BE2C (cell line): ENCODE measurements at regions not wholly inside any gene's neighbourhood (a gene's known extent, or its start where the extent isn't known, plus 50 kb on each side); places are given as distances from the start of the nearest gene placed in this dataset.

ENCODE experiments used
- DNase-seq: peaks from one replicate; pipeline ENCODE4 v3.0.0-alpha.2; 2020
- H3K27me3 ChIP-seq: fragments of 250-450 bp; sonication (Bioruptor Pico); 2 replicates; pipeline ENCODE4 v1.5.1; 2020; ENCODE audit warnings: mild to moderate bottlenecking
- H3K36me3 ChIP-seq: fragments of 250-450 bp; sonication (Bioruptor Pico); 2 replicates; pipeline ENCODE4 v1.5.1; 2020; ENCODE audit warnings: mild to moderate bottlenecking
- H3K4me1 ChIP-seq: fragments of 250-450 bp; sonication (Bioruptor Pico); 2 replicates; pipeline ENCODE4 v1.5.1; 2020
- H3K4me3 ChIP-seq: 2 replicates; pipeline ENCODE4 v1.5.1; 2011; ENCODE audit warnings: low read depth, low read length
- H3K9me3 ChIP-seq: fragments of 250-450 bp; sonication (Bioruptor Pico); 2 replicates; pipeline ENCODE4 v1.5.1; 2020
- TF ChIP-seq, protein P1 (sequence below): IDR thresholded peaks from 2 replicates; pipeline ENCODE4 v1.5.1; 2012; ENCODE audit warnings: mild to moderate bottlenecking, low read depth, low read length

DNA sequence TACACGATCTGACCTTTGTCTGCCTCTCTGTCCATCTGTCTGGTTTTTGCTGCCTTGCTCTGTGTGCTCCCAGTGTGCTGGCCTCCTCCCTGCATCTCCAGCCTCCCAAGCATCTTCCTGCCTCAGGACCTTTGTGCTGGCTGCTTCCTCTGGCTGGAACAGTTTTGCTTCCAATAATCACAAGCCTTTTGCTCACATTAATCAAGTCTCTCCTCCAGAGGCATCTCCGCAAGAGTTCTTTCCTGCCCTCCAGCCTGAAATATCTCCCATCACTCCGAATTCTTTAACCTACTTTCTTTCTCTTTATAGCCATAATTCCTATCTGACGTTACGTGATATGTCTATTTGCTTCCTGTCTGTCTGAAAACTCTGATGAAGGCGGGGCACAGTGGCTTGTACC lies 267.1 kb downstream of the ABCC12 start:
- TF ChIP-seq, protein P1, sequence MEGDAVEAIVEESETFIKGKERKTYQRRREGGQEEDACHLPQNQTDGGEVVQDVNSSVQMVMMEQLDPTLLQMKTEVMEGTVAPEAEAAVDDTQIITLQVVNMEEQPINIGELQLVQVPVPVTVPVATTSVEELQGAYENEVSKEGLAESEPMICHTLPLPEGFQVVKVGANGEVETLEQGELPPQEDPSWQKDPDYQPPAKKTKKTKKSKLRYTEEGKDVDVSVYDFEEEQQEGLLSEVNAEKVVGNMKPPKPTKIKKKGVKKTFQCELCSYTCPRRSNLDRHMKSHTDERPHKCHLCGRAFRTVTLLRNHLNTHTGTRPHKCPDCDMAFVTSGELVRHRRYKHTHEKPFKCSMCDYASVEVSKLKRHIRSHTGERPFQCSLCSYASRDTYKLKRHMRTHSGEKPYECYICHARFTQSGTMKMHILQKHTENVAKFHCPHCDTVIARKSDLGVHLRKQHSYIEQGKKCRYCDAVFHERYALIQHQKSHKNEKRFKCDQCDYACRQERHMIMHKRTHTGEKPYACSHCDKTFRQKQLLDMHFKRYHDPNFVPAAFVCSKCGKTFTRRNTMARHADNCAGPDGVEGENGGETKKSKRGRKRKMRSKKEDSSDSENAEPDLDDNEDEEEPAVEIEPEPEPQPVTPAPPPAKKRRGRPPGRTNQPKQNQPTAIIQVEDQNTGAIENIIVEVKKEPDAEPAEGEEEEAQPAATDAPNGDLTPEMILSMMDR = no peak
- no peaks in the 10 kb centered on the region for H3K9me3 ChIP-seq
- DNase-seq = no peak
- no peak overlapping the region for H3K4me3 ChIP-seq
- no peaks in the 10 kb centered on the region for H3K27me3 ChIP-seq
- H3K36me3 ChIP-seq = no peaks in the 10 kb centered on the region
- H3K4me1 ChIP-seq = no peaks in the 10 kb centered on the region

DNA sequence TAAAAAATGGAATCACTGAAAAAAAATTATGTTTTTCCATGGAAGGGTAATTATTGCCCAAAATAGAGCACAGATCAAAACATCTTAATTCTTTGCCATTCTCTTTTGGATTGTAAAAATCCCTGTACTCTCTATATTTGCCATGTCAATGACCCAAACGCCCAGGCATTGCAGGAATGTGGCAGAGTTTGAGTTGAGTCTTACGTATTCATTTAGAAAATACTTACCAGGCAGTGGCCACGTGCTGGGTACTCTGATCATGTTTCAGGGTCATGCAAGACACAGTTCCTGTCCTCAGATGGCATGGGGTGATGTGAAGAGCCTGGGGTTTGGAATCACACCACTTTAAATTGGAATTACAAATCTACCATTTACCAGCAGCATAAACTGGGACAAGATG lies 267.7 kb downstream of the ABCC12 start:
- TF ChIP-seq, protein P1 = no peak
- H3K36me3 ChIP-seq = no peaks in the 10 kb centered on the region
- no peak for DNase-seq
- H3K4me3 ChIP-seq = no peak overlapping the region
- no peaks in the 10 kb centered on the region for H3K4me1 ChIP-seq
- H3K27me3 ChIP-seq = no peaks in the 10 kb centered on the region
- no peaks in the 10 kb centered on the region for H3K9me3 ChIP-seq

DNA sequence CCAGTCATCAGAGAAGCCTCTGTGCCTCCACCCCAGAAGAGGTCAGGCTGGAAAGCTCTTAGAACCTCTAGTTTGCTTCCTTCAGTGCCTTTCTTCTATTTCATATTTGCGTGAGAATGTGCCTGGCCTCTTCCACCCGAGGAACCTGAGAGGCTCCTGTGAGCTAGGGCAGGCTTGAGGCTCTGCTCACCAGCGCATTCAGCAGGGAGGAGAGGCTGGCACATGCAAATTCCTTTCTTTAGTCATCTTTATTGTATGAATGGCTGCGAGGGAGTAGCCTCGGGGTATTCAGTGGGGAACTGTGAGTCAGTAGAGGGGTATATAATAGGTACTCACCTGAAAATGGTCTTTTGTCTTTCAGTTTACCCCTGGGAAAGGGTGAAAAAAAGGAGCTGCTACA lies 268.3 kb downstream of the ABCC12 start:
- Histone ChIP-seq H3K36me3 (no peaks in the 10 kb centered on the region), H3K27me3 (no peaks in the 10 kb centered on the region), H3K4me3 (no peak overlapping the region), H3K9me3 (no peaks in the 10 kb centered on the region), H3K4me1 (no peaks in the 10 kb centered on the region)
- no peak for DNase-seq
- TF ChIP-seq, protein P1 = no peak

DNA sequence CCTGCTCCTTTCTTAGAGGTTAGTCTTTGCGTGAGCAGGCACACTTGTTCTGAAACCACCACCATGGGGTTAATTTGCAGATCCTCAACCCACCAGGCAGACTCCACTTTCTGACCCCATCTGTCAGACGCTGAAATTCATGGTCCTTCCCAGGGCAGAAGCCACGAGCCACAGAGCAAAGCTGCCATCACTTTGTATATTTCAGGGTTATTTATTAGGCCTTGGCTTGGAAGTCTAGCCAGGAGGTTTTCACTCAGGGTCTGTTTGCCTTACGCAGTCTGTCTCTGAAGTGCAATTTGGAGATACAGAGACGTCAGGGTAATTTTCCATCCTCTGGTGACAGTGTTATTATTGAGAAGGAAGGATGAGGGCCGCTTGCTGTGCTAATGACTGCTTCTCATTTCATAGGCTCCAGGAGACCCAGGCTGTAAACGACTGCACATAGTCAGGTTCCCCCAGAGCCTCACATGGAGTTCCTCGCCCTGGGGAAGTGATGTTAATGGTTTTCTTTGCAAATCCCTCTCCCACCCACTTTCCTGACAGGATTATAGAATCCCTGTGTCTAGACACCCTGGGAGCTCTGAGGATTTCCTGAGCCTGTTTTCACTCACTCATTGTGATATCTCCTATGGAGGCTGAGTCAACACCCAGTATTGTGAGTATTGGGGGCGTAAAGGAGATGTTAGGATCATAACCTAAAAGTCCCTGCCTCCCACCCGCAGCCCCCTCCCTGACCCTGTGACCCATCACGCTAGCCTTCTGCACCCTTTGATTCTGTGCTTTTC lies 269.0 kb downstream of the ABCC12 start:
- Histone ChIP-seq H3K4me3 (no peak overlapping the region), H3K9me3 (no peaks in the 10 kb centered on the region), H3K4me1 (no peaks in the 10 kb centered on the region), H3K36me3 (no peaks in the 10 kb centered on the region), H3K27me3 (no peaks in the 10 kb centered on the region)
- TF ChIP-seq, protein P1 = no peak
- DNase-seq = no peak

DNA sequence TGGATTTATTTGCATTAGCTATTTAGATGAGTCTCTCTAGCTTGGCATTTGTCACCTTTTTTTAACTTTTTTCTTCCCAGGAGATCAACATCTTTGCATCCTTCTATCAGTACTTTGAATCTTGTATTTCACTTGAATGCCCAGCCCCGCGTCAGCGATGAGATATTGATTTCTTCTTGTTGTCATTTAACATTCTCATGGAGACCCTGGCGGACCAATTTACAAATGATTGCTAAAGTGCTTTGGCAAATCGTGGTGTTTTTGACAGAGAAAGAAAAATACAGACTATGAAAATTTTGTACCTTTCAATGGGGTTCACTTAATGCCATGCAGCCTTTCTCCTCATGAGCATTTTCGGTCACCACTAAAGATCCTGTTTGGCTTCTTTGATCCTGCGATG lies 269.7 kb downstream of the ABCC12 start:
- Histone ChIP-seq H3K4me1 (no peaks in the 10 kb centered on the region), H3K4me3 (no peak overlapping the region), H3K36me3 (no peaks in the 10 kb centered on the region), H3K27me3 (no peaks in the 10 kb centered on the region), H3K9me3 (no peaks in the 10 kb centered on the region)
- TF ChIP-seq, protein P1 = no peak
- no peak for DNase-seq

DNA sequence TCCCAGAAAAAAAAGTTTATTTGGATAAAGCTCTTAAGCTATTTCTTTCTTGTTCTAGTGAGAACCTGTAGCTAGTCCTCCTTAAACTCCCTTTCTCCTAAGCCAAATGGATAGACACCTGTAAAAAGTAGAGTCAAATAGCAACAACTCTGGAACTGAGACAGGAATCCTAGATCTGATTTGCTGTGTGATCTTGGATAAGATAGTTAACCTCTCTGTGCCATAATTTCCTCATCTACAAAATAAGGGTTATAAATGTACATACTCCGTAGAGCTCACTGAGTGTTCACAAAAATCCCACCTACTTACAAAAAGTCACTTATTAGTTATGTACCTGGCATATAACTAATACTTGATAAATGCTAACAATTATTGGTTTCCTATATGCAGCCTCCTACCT lies 270.3 kb downstream of the ABCC12 start:
- TF ChIP-seq, protein P1 = no peak
- DNase-seq = no peak
- Histone ChIP-seq H3K4me3 (no peak overlapping the region), H3K27me3 (no peaks in the 10 kb centered on the region), H3K9me3 (no peaks in the 10 kb centered on the region), H3K4me1 (no peaks in the 10 kb centered on the region), H3K36me3 (no peaks in the 10 kb centered on the region)
